Subcutaneous abdominal adipose tissue (tissue), 5 donors: ENCODE measurements at regions not wholly inside any gene's neighbourhood (a gene's known extent, or its start where the extent isn't known, plus 50 kb on each side); places are given as distances from the start of the nearest gene placed in this dataset.

Source experiments
- H3K27ac ChIP-seq: one replicate; pipeline ENCODE4 v1.7.0; 2013; ENCODE audit warnings: low read depth, mild to moderate bottlenecking, inconsistent platforms, low read length, moderate library complexity
- H3K27me3 ChIP-seq, 5 donors: one replicate each; pipeline ENCODE4 v1.7.0; 2013; ENCODE audit warnings: low read length in 5 of 5, inconsistent platforms in 1 of 5; ENCODE audit not compliant: control insufficient read depth in 5 of 5, insufficient read depth in 4 of 5
- H3K36me3 ChIP-seq, 5 donors: one replicate each; pipeline ENCODE4 v1.7.0; 2013; ENCODE audit warnings: low read length in 5 of 5; ENCODE audit not compliant: control insufficient read depth in 5 of 5, insufficient read depth in 5 of 5
- H3K4me1 ChIP-seq, 5 donors: one replicate each; pipeline ENCODE4 v1.7.0; 2013; ENCODE audit warnings: low read length in 5 of 5, mild to moderate bottlenecking in 3 of 5, moderate library complexity in 1 of 5; ENCODE audit not compliant: control insufficient read depth in 5 of 5, insufficient read depth in 5 of 5
- H3K4me3 ChIP-seq, 5 donors: one replicate each; pipeline ENCODE4 v1.7.0; 2013; ENCODE audit warnings: low read length in 5 of 5, low read depth in 1 of 5
- H3K9ac ChIP-seq, 5 donors: one replicate each; pipeline ENCODE4 v1.7.0; 2013; ENCODE audit warnings: low read length in 5 of 5, mild to moderate bottlenecking in 4 of 5, moderate library complexity in 3 of 5
- H3K9me3 ChIP-seq, 5 donors: one replicate each; pipeline ENCODE4 v1.7.0; 2013; ENCODE audit warnings: low read length in 5 of 5; ENCODE audit not compliant: control insufficient read depth in 5 of 5
- donor health status: healthy.
- donor health status: healthy.
- donor health status: healthy.
- donor health status: healthy.
- donor health status: healthy.

- H3K9me3 ChIP-seq = peaks cover 0 to 7% (median 0%) of the 10 kb centered on the region in 5 donors
- no peaks in the 10 kb centered on the region for H3K36me3 ChIP-seq
- no peak overlapping the region for H3K4me3 ChIP-seq
- H3K9ac ChIP-seq = no peak overlapping the region
- H3K4me1 ChIP-seq = no peaks in the 10 kb centered on the region
- H3K27me3 ChIP-seq = peaks cover 0 to 2% (median 0%) of the 10 kb centered on the region in 5 donors
- H3K27ac ChIP-seq = no peak overlapping the region
These were observed 767.6 kb upstream of the EEF2KMT start for GRCh38 chr16:5865236-5865635.

GRCh38 chr16:5863071-5863606 lies 765.5 kb upstream of the EEF2KMT start:
- H3K4me1 ChIP-seq = no peaks in the 10 kb centered on the region
- peaks cover 0 to 7% (median 0%) of the 10 kb centered on the region in 5 donors for H3K9me3 ChIP-seq
- H3K9ac ChIP-seq = no peak overlapping the region
- no peaks in the 10 kb centered on the region for H3K36me3 ChIP-seq
- peaks cover 0 to 2% (median 0%) of the 10 kb centered on the region in 5 donors for H3K27me3 ChIP-seq
- H3K4me3 ChIP-seq = no peak overlapping the region
- H3K27ac ChIP-seq = no peak overlapping the region

DNA sequence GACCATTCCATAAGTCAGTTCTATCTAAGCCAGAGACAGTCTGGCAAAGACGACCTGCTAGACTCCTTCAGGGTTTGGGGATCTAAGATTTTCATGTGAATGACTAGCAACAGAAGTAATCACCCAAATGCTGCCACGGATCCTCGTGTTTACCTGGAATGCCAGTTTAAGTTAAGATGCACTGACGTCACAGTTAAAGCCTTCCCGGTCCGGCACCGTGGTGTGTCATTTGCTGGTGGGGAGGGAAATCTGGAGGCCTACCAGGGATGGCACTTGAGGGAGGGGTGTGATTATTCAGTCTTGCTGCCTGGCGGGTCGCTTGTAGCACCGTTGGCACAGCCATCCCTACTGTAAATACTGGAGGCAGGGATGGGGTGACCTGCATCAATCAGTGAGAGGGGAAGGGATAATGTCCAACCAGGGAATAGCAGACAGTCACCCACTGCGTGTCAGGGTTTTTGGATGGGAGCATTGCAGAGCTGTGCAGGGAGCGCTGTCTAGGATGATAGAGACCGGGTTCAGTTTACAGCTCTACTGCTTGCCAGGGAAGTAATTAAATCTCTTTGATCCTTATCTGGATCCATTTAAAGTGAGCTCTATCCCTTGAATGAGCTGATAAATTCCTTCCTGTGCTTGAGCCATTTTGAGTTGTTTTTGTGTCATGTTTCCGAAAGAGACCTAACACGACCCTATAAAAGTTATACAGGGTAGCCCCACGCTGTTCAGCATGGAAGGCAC lies 764.7 kb upstream of the EEF2KMT start:
- H3K9ac ChIP-seq = no peak overlapping the region
- no peaks in the 10 kb centered on the region for H3K36me3 ChIP-seq
- peaks cover 0 to 2% (median 0%) of the 10 kb centered on the region in 5 donors for H3K27me3 ChIP-seq
- H3K27ac ChIP-seq = no peak overlapping the region
- H3K4me1 ChIP-seq = no peaks in the 10 kb centered on the region
- H3K4me3 ChIP-seq = no peak overlapping the region
- peaks cover 0 to 7% (median 0%) of the 10 kb centered on the region in 5 donors for H3K9me3 ChIP-seq

GRCh38 chr16:5861241-5861640 lies 763.6 kb upstream of the EEF2KMT start:
- Histone ChIP-seq H3K36me3 (no peaks in the 10 kb centered on the region), H3K9me3 (peaks cover 0 to 6% (median 0%) of the 10 kb centered on the region in 5 donors), H3K27ac (no peak overlapping the region), H3K4me3 (no peak overlapping the region), H3K9ac (no peak overlapping the region), H3K27me3 (peaks cover 0 to 2% (median 0%) of the 10 kb centered on the region in 5 donors), H3K4me1 (no peaks in the 10 kb centered on the region)

DNA sequence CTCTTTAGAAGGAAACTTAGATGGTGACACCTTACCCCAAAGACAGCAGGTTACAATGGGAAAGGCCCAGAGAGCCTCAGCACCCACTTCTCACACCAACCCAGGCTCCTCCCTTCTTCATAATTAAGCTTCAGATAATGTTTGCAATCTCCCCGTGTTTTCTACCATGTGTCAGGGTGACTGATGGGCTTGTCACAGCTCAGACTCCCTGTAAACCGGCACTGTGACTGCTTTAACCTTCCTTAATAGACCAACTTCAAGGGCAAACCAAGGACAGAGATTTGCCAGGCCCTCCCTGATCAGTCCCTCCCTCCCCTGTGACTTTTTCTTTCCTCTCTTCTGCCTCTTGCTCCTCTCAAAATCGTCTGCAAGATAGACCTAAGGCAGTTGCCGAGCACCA lies 760.6 kb upstream of the EEF2KMT start:
- H3K27ac ChIP-seq = no peak overlapping the region
- H3K4me3 ChIP-seq = no peak overlapping the region
- H3K9ac ChIP-seq = no peak overlapping the region
- peaks cover 0 to 9% (median 0%) of the 10 kb centered on the region in 5 donors for H3K9me3 ChIP-seq
- H3K36me3 ChIP-seq = no peaks in the 10 kb centered on the region
- peaks cover 0 to 2% (median 0%) of the 10 kb centered on the region in 5 donors for H3K27me3 ChIP-seq
- no peaks in the 10 kb centered on the region for H3K4me1 ChIP-seq

GRCh38 chr16:5854027-5854426 lies 756.4 kb upstream of the EEF2KMT start:
- Histone ChIP-seq H3K27me3 (no peaks in the 10 kb centered on the region), H3K36me3 (no peaks in the 10 kb centered on the region), H3K9ac (no peak overlapping the region), H3K27ac (no peak overlapping the region), H3K4me3 (no peak overlapping the region), H3K4me1 (no peaks in the 10 kb centered on the region), H3K9me3 (peaks cover 0 to 12% (median 0%) of the 10 kb centered on the region in 5 donors)

- no peak overlapping the region for H3K9ac ChIP-seq
- no peak overlapping the region for H3K27ac ChIP-seq
- no peak overlapping the region for H3K4me3 ChIP-seq
- H3K4me1 ChIP-seq = no peaks in the 10 kb centered on the region
- H3K9me3 ChIP-seq = peaks cover 0 to 12% (median 4%) of the 10 kb centered on the region in 5 donors
- no peaks in the 10 kb centered on the region for H3K27me3 ChIP-seq
- no peaks in the 10 kb centered on the region for H3K36me3 ChIP-seq
These were observed 754.6 kb upstream of the EEF2KMT start for GRCh38 chr16:5852151-5852550.

DNA sequence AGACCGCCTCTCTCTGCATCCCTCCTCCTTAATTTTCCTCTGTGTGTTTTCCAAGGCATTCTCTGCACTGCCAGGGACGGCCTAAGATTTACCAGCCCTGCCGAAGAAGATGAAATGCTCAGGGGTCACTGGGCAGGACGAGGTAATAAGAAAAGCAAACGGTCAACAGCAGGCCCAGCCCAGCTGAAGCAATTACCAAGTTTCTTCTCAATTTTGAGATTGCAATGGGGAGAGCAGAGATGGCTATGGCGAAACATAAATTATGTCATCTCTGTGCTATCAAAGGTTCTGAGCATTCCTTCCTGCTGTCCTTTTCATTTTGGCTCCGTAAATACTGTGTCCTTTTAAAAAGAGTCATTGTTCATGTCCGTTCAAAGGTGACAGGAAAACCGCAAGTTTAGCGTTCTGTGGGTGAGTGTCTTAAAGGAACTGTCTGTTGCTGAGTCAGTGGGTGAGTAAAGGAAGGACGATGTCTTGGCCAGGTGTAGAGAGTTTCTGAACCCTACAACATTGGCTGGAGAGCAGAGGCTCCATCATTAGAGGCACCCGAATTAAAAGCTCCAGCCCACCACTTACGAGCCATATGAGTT lies 753.9 kb upstream of the EEF2KMT start:
- no peak overlapping the region for H3K9ac ChIP-seq
- no peaks in the 10 kb centered on the region for H3K27me3 ChIP-seq
- no peak overlapping the region for H3K4me3 ChIP-seq
- peaks cover 0 to 12% (median 4%) of the 10 kb centered on the region in 5 donors for H3K9me3 ChIP-seq
- H3K4me1 ChIP-seq = no peaks in the 10 kb centered on the region
- H3K36me3 ChIP-seq = no peaks in the 10 kb centered on the region
- no peak overlapping the region for H3K27ac ChIP-seq

DNA sequence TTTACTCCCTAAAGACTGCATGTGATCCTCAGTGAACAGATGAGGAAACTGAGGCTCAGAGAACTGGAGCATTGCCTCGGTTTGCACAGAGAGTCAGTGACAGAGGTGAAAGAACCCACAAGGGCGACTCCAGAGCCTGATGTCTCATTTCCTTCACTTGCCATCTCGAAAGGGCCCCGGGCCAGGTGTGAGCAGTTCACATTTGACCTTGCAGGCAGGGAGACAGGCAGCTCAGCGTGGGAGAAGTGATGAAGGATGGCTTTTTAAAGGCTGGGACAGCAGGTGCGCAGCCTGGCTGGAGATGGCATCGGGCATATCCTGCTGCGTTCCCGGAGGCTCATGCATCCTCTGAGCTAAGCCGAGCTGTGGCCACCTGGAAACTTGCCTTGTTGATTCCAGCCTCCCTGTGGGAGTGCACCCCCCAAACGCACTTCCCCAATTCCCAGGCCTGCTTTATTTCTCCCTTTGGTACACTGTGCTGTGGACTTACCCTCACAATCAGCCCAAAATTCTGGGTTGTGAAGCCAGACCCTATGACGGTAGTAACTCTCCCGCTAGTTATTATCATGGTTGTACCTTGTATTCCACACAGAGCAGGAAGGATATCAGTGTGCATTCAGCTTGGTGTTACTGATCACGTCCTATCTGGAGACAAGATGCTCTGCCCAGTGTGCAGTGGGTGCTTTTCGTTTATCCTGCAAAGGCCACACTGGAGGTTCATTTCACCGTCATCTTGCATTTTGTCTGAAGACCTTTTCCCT lies 753.2 kb upstream of the EEF2KMT start:
- Histone ChIP-seq H3K4me3 (no peak overlapping the region), H3K27me3 (no peaks in the 10 kb centered on the region), H3K9ac (no peak overlapping the region), H3K36me3 (no peaks in the 10 kb centered on the region), H3K9me3 (peaks cover 0 to 12% (median 4%) of the 10 kb centered on the region in 5 donors), H3K27ac (no peak overlapping the region), H3K4me1 (no peaks in the 10 kb centered on the region)

- H3K9ac ChIP-seq = no peak overlapping the region
- no peaks in the 10 kb centered on the region for H3K27me3 ChIP-seq
- no peak overlapping the region for H3K27ac ChIP-seq
- H3K4me1 ChIP-seq = no peaks in the 10 kb centered on the region
- H3K9me3 ChIP-seq = peaks cover 0 to 7% (median 0%) of the 10 kb centered on the region in 5 donors
- no peaks in the 10 kb centered on the region for H3K36me3 ChIP-seq
- no peak overlapping the region for H3K4me3 ChIP-seq
These were observed 747.5 kb upstream of the EEF2KMT start for GRCh38 chr16:5845046-5845445.
